Loucy (cell line): ENCODE measurements at regions not wholly inside any gene's neighbourhood (a gene's known extent, or its start where the extent isn't known, plus 50 kb on each side); places are given as distances from the start of the nearest gene placed in this dataset.

Experiments
- H2AFZ ChIP-seq: fragments of 200-600 bp; sonication (generic); 2 replicates; pipeline ENCODE4 v1.6.0; 2016; ENCODE audit warnings: antibody characterized with exemption, mild to moderate bottlenecking, low read length, moderate library complexity
- H3F3A ChIP-seq: fragments of 200-600 bp; 2 replicates; pipeline ENCODE4 v1.6.0; 2016; ENCODE audit warnings: antibody characterized with exemption, low read depth, mild to moderate bottlenecking
- H3K27me3 ChIP-seq: fragments of 200-600 bp; sonication (generic); 2 replicates; pipeline ENCODE4 v1.6.1; 2014; ENCODE audit warnings: low read length, mild to moderate bottlenecking; ENCODE audit not compliant: insufficient read depth, poor library complexity, severe bottlenecking
- H3K36me3 ChIP-seq: fragments of 200-600 bp; sonication (generic); 2 replicates; pipeline ENCODE4 v1.6.1; 2016; ENCODE audit warnings: low read length; ENCODE audit not compliant: insufficient read depth
- H3K4me1 ChIP-seq: fragments of 200-600 bp; sonication (generic); 2 replicates; pipeline ENCODE4 v1.5.1; 2014; ENCODE audit warnings: low read length, mild to moderate bottlenecking; ENCODE audit not compliant: insufficient read depth, poor library complexity, severe bottlenecking
- H3K4me2 ChIP-seq: fragments of 200-600 bp; sonication (generic); 2 replicates; pipeline ENCODE4 v1.6.0; 2014; ENCODE audit warnings: antibody characterized with exemption, low read length, low read depth, mild to moderate bottlenecking; ENCODE audit not compliant: poor library complexity, severe bottlenecking
- H3K4me3 ChIP-seq: fragments of 200-600 bp; sonication (generic); 2 replicates; pipeline ENCODE4 v1.5.1; 2014; ENCODE audit warnings: low read length, mild to moderate bottlenecking, mixed read lengths; ENCODE audit not compliant: poor library complexity, severe bottlenecking
- H3K79me2 ChIP-seq: fragments of 200-600 bp; sonication (generic); 2 replicates; pipeline ENCODE4 v1.6.1; 2014; ENCODE audit warnings: low read length; ENCODE audit not compliant: insufficient read depth
- H3K9ac ChIP-seq: fragments of 200-600 bp; sonication (generic); 2 replicates; pipeline ENCODE4 v1.6.0; 2014; ENCODE audit warnings: mild to moderate bottlenecking, low read depth, low read length, moderate library complexity; ENCODE audit not compliant: poor library complexity, severe bottlenecking
- H3K9me2 ChIP-seq: fragments of 200-600 bp; sonication (generic); replicated peaks from 2 replicates; pipeline ENCODE4 v1.6.1; 2016; ENCODE audit warnings: low read depth, low read length, mixed read lengths
- H3K9me3 ChIP-seq: fragments of 200-600 bp; sonication (generic); 2 replicates; pipeline ENCODE4 v1.6.1; 2014; ENCODE audit warnings: mild to moderate bottlenecking, antibody characterized with exemption, low read length, low read depth; ENCODE audit not compliant: insufficient read depth
- H4K20me1 ChIP-seq: fragments of 200-600 bp; sonication (generic); 2 replicates; pipeline ENCODE4 v1.6.0; 2014; ENCODE audit warnings: antibody characterized with exemption, low read length, mild to moderate bottlenecking; ENCODE audit not compliant: insufficient read depth, poor library complexity, severe bottlenecking
- CTCF ChIP-seq: fragments of 200-600 bp; sonication (generic); conservative IDR thresholded peaks from 2 replicates; pipeline ENCODE4 v1.5.1; 2014; ENCODE audit warnings: mild to moderate bottlenecking, antibody characterized with exemption, low read length
- EZH2phosphoT487 ChIP-seq: fragments of 200-600 bp; IDR thresholded peaks from 2 replicates; pipeline ENCODE4 v1.6.1; 2018; ENCODE audit warnings: antibody characterized with exemption, mild to moderate bottlenecking, moderate library complexity, borderline replicate concordance

- Histone ChIP-seq H4K20me1 (no peaks in the 10 kb centered on the region), H3K9me3 (peaks cover 3% of the 10 kb centered on the region; the same call in 1 of the 2 replicates), H3K9ac (no peak overlapping the region), H3K27me3 (peaks cover 5% of the 10 kb centered on the region), H3K36me3 (no peaks in the 10 kb centered on the region), H3K4me3 (no peak overlapping the region), H3K9me2 (no peaks in the 10 kb centered on the region), H3K4me2 (no peak overlapping the region), H3K79me2 (no peaks in the 10 kb centered on the region), H3F3A (no peaks in the 10 kb centered on the region), H3K4me1 (no peaks in the 10 kb centered on the region), H2AFZ (no peak overlapping the region)
- TF ChIP-seq CTCF (no peak), EZH2phosphoT487 (no peak)
Measured at GRCh38 chr1:214117780-214118179, 130.0 kb downstream of the PROX1 start.

GRCh38 chr1:214120191-214120590 lies 132.4 kb downstream of the PROX1 start:
- H4K20me1 ChIP-seq = no peaks in the 10 kb centered on the region
- no peaks in the 10 kb centered on the region for H3K9me2 ChIP-seq
- H3K4me2 ChIP-seq = no peak overlapping the region
- no peak overlapping the region for H3K4me3 ChIP-seq
- no peak overlapping the region for H3K9ac ChIP-seq
- H3K27me3 ChIP-seq = peaks cover 5% of the 10 kb centered on the region
- H3K36me3 ChIP-seq = no peaks in the 10 kb centered on the region
- peaks cover 5% of the 10 kb centered on the region for H3K4me1 ChIP-seq
- no peak overlapping the region for H2AFZ ChIP-seq
- H3F3A ChIP-seq = no peaks in the 10 kb centered on the region
- no peaks in the 10 kb centered on the region for H3K79me2 ChIP-seq
- peaks cover 3% of the 10 kb centered on the region; the same call in 1 of the 2 replicates for H3K9me3 ChIP-seq
- TF ChIP-seq EZH2phosphoT487 (no peak), CTCF (no peak)

GRCh38 chr1:214120951-214121350 lies 133.2 kb downstream of the PROX1 start:
- Histone ChIP-seq H3K9me2 (no peaks in the 10 kb centered on the region), H3K36me3 (no peaks in the 10 kb centered on the region), H3K9ac (no peak overlapping the region), H3K4me3 (no peak overlapping the region), H4K20me1 (no peaks in the 10 kb centered on the region), H3K27me3 (peaks cover 5% of the 10 kb centered on the region), H3K9me3 (peaks cover 3% of the 10 kb centered on the region; the same call in 1 of the 2 replicates), H3K4me1 (peaks cover 5% of the 10 kb centered on the region), H3F3A (no peaks in the 10 kb centered on the region), H2AFZ (no peak overlapping the region), H3K4me2 (no peak overlapping the region), H3K79me2 (no peaks in the 10 kb centered on the region)
- no peak for TF ChIP-seq CTCF
- TF ChIP-seq EZH2phosphoT487 = no peak
